DND-41 (cell line): ENCODE measurements at regions not wholly inside any gene's neighbourhood (a gene's known extent, or its start where the extent isn't known, plus 50 kb on each side); places are given as distances from the start of the nearest gene placed in this dataset.

Source experiments
- EZH2 ChIP-seq: IDR thresholded peaks from 3 replicates; pipeline ENCODE4 v1.6.1; 2012; ENCODE audit warnings: borderline replicate concordance, low read depth, mild to moderate bottlenecking, moderate library complexity, low read length, inconsistent platforms; ENCODE audit not compliant: severe bottlenecking
- TF ChIP-seq, protein P1 (sequence below): IDR thresholded peaks from 2 replicates; pipeline ENCODE4 v1.5.1; 2012; ENCODE audit warnings: borderline replicate concordance, low read length, moderate library complexity, mild to moderate bottlenecking; ENCODE audit not compliant: poor library complexity, severe bottlenecking; ENCODE audit errors: extremely low read depth

- TF ChIP-seq, protein P1, sequence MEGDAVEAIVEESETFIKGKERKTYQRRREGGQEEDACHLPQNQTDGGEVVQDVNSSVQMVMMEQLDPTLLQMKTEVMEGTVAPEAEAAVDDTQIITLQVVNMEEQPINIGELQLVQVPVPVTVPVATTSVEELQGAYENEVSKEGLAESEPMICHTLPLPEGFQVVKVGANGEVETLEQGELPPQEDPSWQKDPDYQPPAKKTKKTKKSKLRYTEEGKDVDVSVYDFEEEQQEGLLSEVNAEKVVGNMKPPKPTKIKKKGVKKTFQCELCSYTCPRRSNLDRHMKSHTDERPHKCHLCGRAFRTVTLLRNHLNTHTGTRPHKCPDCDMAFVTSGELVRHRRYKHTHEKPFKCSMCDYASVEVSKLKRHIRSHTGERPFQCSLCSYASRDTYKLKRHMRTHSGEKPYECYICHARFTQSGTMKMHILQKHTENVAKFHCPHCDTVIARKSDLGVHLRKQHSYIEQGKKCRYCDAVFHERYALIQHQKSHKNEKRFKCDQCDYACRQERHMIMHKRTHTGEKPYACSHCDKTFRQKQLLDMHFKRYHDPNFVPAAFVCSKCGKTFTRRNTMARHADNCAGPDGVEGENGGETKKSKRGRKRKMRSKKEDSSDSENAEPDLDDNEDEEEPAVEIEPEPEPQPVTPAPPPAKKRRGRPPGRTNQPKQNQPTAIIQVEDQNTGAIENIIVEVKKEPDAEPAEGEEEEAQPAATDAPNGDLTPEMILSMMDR, result no peak
- TF ChIP-seq EZH2, result no peak
Measured at GRCh38 chr7:52897713-52898112, 137.7 kb upstream of the POM121L12 start.
